HCT116 (cell line): ENCODE measurements at regions not wholly inside any gene's neighbourhood (a gene's known extent, or its start where the extent isn't known, plus 50 kb on each side); places are given as distances from the start of the nearest gene placed in this dataset.

ENCODE experiments used
- EGR1 ChIP-seq: IDR thresholded peaks from 2 replicates; pipeline ENCODE4 v1.6.1; 2012; ENCODE audit warnings: low read depth
- JUND ChIP-seq: IDR thresholded peaks from 2 replicates; pipeline ENCODE4 v1.6.1; 2012
- TF ChIP-seq, protein P1 (sequence below), 3 experiments: fragments of 200-600 bp in 1 of 3; sonication (generic) in 1 of 3; IDR thresholded peaks in 2 of 3; conservative IDR thresholded peaks in 1 of 3; 2 replicates each; pipeline ENCODE4 v1.5.1; 2012 to 2017; ENCODE audit warnings: low read depth in 2 of 3, low read length in 2 of 3, antibody characterized with exemption in 1 of 3, borderline replicate concordance in 1 of 3, control low read depth in 1 of 3, mild to moderate bottlenecking in 1 of 3, mixed read lengths in 1 of 3, mixed run types in 1 of 3, moderate library complexity in 1 of 3; ENCODE audit not compliant: insufficient read depth in 1 of 3

GRCh38 chr20:29326376-29327070, 1930.9 kb upstream of the DEFB115 start:
- no peak for TF ChIP-seq JUND
- TF ChIP-seq EGR1, result no peak
- TF ChIP-seq, protein P1, sequence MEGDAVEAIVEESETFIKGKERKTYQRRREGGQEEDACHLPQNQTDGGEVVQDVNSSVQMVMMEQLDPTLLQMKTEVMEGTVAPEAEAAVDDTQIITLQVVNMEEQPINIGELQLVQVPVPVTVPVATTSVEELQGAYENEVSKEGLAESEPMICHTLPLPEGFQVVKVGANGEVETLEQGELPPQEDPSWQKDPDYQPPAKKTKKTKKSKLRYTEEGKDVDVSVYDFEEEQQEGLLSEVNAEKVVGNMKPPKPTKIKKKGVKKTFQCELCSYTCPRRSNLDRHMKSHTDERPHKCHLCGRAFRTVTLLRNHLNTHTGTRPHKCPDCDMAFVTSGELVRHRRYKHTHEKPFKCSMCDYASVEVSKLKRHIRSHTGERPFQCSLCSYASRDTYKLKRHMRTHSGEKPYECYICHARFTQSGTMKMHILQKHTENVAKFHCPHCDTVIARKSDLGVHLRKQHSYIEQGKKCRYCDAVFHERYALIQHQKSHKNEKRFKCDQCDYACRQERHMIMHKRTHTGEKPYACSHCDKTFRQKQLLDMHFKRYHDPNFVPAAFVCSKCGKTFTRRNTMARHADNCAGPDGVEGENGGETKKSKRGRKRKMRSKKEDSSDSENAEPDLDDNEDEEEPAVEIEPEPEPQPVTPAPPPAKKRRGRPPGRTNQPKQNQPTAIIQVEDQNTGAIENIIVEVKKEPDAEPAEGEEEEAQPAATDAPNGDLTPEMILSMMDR (IDR thresholded peaks at IDR 0.05 in 2 of 3, conservative IDR thresholded peaks at IDR 0.05 in 1 of 3; ENCODE audit: borderline replicate concordance in 1 of 3, insufficient read depth in 1 of 3, low read depth in 2 of 3, low read length in 2 of 3), result no peak
